ENCODE measurements at regions not wholly inside any gene's neighbourhood (a gene's known extent, or its start where the extent isn't known, plus 50 kb on each side); places are given as distances from the start of the nearest gene placed in this dataset.
A peak's percentile ranks its signal among the peaks of the same experiment; 100 is the strongest.

DNA sequence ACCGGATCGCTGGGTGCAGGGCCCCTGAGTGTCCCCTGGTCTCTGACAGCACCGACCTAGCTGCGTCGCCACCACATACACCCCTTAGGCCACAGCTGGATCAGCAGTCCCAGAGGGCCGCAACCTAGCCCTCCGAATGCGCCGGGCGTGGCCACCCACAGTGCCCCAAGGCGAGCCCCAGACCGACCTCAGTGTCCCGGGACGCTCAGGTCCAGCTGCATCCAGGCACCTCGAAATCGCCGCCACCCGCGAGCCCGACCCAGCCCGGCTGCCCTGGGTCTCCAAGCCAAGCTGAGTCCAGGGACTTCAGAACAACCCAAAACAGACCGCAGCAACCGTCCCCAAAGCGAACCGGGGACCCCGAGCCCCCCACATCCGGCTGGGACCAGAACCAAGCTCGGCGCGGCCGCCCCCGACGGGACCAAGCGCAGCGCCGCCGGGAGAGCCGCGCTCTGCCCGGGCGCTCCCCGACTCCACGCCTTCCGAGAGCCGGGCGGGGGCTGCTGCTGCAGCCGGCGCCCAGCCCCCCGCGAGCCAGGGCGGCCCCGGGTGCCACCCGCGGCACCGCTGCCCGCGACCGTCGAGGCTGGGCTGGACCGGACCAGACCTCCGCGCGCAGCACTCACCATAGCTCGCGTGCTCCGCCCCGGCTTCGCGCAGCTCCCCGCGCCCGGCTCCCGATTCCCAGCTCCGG, 54.6 kb upstream of the ECE1 start:
- Histone ChIP-seq H2AFZ (ENCODE audit: low read depth, low read length) (peak overlapping the region; percentile 98), H3K36me3 (ENCODE audit: control insufficient read depth, insufficient read depth, low read length) (no peaks in the 10 kb centered on the region), H3K27me3 (ENCODE audit: control insufficient read depth in 2 of 2, insufficient read depth in 2 of 2, low read length in 2 of 2) (no peaks in the 10 kb centered on the region), H3K79me2 (ENCODE audit: control insufficient read depth, insufficient read depth, low read length) (peaks cover 18% of the 10 kb centered on the region), H3K4me1 (replicated peaks in 1 of 2; ENCODE audit: control insufficient read depth in 2 of 2, insufficient read depth in 2 of 2, low read length in 2 of 2) (peaks cover 25 to 46% of the 10 kb centered on the region in 2 experiments), H3K9me1 (ENCODE audit: control insufficient read depth, insufficient read depth, low read length) (no peaks in the 10 kb centered on the region), H3K9me3 (replicated peaks; ENCODE audit: control insufficient read depth, insufficient read depth, low read depth, low read length) (no peaks in the 10 kb centered on the region), H4K20me1 (replicated peaks; ENCODE audit: control insufficient read depth, insufficient read depth, low read length) (peaks cover 18% of the 10 kb centered on the region), H3K4me2 (ENCODE audit: insufficient read depth, low read length) (peak overlapping the region; percentile 98), H3K4me3 (peak overlapping the region; percentile 57), H3K27ac (ENCODE audit: extremely low read depth, low read depth, low read length) (peak overlapping the region; percentile 59; the same call in 2 of the 3 replicates), H3K9ac (ENCODE audit: insufficient read depth in 1 of 2, low read depth in 2 of 2, low read length in 2 of 2) (peak overlapping the region; percentile 47 to 93; a peak in 3 of 4 replicates)
- intact Hi-C loops (cut with micrococcal nuclease) (loop anchor here (5.0 kb wide), 1 partner anchor 83 kb away; no protein-coding TSS in a partner anchor), in situ Hi-C loops (cut with MboI) (no loop called here)
- ChIA-PET POLR2A (interaction anchor here (0.7 to 1.9 kb wide), 11 partner anchors 8 to 206 kb away, joined by 3 to 9 read pairs (median 4); no protein-coding TSS in a partner anchor), CTCF (ENCODE audit: low intra/inter-chr PET ratio) (no interaction called here)
- FAIRE-seq: no peak
- peak in 2 of 4 experiments; percentile 41 to 45 for DNase-seq (ENCODE audit: extremely low read depth in 1 of 4, low spot score in 3 of 4)
- 5% methylated on average over 56 of the region's 74 CpGs for WGBS (ENCODE audit: insufficient coverage, low coverage, missing lambda C conversion rate)
- no TSS peak for BruUV-seq (replicated peaks)
- ATAC-seq: peak; percentile 16
- TF ChIP-seq KDM2B (CRISPR knock-in tag; IDR thresholded peaks at IDR 0.05) (0 out of 2 replicates have a peak, but pooled peaks have one; percentile 12), BACH1 (tag; IDR thresholded peaks at IDR 0.05) (no peak), KHSRP (IDR thresholded peaks at IDR 0.05) (no peak), KDM5B (IDR thresholded peaks at IDR 0.05; ENCODE audit: insufficient replicate concordance, low read depth, low read length) (peak; percentile 6)
- TF ChIP-seq, protein P1, sequence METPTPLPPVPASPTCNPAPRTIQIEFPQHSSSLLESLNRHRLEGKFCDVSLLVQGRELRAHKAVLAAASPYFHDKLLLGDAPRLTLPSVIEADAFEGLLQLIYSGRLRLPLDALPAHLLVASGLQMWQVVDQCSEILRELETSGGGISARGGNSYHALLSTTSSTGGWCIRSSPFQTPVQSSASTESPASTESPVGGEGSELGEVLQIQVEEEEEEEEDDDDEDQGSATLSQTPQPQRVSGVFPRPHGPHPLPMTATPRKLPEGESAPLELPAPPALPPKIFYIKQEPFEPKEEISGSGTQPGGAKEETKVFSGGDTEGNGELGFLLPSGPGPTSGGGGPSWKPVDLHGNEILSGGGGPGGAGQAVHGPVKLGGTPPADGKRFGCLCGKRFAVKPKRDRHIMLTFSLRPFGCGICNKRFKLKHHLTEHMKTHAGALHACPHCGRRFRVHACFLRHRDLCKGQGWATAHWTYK (CRISPR knock-in tag; IDR thresholded peaks at IDR 0.05): peak; percentile 55; the same call in 1 of the 2 replicates
- TF ChIP-seq, protein P2, sequence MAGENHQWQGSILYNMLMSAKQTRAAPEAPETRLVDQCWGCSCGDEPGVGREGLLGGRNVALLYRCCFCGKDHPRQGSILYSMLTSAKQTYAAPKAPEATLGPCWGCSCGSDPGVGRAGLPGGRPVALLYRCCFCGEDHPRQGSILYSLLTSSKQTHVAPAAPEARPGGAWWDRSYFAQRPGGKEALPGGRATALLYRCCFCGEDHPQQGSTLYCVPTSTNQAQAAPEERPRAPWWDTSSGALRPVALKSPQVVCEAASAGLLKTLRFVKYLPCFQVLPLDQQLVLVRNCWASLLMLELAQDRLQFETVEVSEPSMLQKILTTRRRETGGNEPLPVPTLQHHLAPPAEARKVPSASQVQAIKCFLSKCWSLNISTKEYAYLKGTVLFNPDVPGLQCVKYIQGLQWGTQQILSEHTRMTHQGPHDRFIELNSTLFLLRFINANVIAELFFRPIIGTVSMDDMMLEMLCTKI (IDR thresholded peaks at IDR 0.05; ENCODE audit: partially characterized antibody): no peak
- TF ChIP-seq, protein P3, sequence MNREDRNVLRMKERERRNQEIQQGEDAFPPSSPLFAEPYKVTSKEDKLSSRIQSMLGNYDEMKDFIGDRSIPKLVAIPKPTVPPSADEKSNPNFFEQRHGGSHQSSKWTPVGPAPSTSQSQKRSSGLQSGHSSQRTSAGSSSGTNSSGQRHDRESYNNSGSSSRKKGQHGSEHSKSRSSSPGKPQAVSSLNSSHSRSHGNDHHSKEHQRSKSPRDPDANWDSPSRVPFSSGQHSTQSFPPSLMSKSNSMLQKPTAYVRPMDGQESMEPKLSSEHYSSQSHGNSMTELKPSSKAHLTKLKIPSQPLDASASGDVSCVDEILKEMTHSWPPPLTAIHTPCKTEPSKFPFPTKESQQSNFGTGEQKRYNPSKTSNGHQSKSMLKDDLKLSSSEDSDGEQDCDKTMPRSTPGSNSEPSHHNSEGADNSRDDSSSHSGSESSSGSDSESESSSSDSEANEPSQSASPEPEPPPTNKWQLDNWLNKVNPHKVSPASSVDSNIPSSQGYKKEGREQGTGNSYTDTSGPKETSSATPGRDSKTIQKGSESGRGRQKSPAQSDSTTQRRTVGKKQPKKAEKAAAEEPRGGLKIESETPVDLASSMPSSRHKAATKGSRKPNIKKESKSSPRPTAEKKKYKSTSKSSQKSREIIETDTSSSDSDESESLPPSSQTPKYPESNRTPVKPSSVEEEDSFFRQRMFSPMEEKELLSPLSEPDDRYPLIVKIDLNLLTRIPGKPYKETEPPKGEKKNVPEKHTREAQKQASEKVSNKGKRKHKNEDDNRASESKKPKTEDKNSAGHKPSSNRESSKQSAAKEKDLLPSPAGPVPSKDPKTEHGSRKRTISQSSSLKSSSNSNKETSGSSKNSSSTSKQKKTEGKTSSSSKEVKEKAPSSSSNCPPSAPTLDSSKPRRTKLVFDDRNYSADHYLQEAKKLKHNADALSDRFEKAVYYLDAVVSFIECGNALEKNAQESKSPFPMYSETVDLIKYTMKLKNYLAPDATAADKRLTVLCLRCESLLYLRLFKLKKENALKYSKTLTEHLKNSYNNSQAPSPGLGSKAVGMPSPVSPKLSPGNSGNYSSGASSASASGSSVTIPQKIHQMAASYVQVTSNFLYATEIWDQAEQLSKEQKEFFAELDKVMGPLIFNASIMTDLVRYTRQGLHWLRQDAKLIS (CRISPR knock-in tag; IDR thresholded peaks at IDR 0.05): 0 out of 2 replicates have a peak, but pooled peaks have one; percentile 15
- TF ChIP-seq, protein P4, sequence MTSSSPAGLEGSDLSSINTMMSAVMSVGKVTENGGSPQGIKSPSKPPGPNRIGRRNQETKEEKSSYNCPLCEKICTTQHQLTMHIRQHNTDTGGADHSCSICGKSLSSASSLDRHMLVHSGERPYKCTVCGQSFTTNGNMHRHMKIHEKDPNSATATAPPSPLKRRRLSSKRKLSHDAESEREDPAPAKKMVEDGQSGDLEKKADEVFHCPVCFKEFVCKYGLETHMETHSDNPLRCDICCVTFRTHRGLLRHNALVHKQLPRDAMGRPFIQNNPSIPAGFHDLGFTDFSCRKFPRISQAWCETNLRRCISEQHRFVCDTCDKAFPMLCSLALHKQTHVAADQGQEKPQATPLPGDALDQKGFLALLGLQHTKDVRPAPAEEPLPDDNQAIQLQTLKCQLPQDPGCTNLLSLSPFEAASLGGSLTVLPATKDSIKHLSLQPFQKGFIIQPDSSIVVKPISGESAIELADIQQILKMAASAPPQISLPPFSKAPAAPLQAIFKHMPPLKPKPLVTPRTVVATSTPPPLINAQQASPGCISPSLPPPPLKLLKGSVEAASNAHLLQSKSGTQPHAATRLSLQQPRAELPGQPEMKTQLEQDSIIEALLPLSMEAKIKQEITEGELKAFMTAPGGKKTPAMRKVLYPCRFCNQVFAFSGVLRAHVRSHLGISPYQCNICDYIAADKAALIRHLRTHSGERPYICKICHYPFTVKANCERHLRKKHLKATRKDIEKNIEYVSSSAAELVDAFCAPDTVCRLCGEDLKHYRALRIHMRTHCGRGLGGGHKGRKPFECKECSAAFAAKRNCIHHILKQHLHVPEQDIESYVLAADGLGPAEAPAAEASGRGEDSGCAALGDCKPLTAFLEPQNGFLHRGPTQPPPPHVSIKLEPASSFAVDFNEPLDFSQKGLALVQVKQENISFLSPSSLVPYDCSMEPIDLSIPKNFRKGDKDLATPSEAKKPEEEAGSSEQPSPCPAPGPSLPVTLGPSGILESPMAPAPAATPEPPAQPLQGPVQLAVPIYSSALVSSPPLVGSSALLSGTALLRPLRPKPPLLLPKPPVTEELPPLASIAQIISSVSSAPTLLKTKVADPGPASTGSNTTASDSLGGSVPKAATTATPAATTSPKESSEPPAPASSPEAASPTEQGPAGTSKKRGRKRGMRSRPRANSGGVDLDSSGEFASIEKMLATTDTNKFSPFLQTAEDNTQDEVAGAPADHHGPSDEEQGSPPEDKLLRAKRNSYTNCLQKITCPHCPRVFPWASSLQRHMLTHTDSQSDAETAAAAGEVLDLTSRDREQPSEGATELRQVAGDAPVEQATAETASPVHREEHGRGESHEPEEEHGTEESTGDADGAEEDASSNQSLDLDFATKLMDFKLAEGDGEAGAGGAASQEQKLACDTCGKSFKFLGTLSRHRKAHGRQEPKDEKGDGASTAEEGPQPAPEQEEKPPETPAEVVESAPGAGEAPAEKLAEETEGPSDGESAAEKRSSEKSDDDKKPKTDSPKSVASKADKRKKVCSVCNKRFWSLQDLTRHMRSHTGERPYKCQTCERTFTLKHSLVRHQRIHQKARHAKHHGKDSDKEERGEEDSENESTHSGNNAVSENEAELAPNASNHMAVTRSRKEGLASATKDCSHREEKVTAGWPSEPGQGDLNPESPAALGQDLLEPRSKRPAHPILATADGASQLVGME (CRISPR knock-in tag; IDR thresholded peaks at IDR 0.05): no peak

Measured in K562 (cell line).